ENCODE measurements at regions not wholly inside any gene's neighbourhood (a gene's known extent, or its start where the extent isn't known, plus 50 kb on each side); places are given as distances from the start of the nearest gene placed in this dataset.

DNA sequence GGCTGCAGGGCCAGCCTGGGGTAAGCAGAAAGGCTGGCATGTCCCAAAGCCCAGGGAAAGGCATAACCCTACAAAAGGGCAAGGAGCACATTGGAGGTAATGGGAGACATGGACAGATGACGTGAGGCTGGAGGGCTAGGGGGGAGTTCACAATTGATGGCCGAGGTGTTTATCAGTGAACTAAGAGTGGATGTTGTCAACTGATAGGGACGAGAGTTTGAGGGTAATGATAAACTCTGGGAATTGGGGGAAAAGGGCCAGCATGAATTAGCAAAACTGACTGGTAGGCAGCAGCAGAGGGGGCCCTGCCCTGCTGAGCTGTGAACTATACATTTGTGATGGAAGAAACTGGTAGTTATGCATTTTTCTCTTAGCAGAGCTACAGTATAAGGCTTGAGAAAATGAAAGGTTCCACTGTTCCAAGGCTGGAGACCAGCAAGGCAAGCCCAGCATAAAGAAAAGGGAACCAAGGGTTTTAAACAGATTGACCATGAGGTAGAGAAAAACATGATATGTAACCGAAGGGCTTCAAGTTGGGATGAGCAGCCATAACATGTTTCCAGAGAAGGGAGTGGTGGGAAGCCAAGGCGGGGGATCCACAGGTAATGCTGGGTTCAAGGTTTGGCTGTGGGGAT is 98.1 kb upstream of the MLN start:
- Histone ChIP-seq H2AFZ (ENCODE audit: low read length) (no peak overlapping the region), H3K27me3 (ENCODE audit: insufficient read depth, low read length) (0 out of 2 replicates have a peak, but pooled peaks cover 8% of the 10 kb centered on the region), H3K9me2 (ENCODE audit: low read depth, low read length) (no peaks in the 10 kb centered on the region), H4K20me1 (ENCODE audit: insufficient read depth, low read length) (no peaks in the 10 kb centered on the region), H3K27ac (ENCODE audit: low read depth, low read length, poor library complexity, severe bottlenecking) (no peak overlapping the region), H3K4me3 (ENCODE audit: low read depth, low read length, poor library complexity, severe bottlenecking) (no peak overlapping the region), H3K36me3 (ENCODE audit: insufficient read depth, low read length) (no peaks in the 10 kb centered on the region; the same call in 1 of the 2 replicates), H3K9ac (ENCODE audit: low read length) (no peak overlapping the region), H3K4me1 (ENCODE audit: insufficient read depth, low read length, severe bottlenecking) (no peaks in the 10 kb centered on the region), H3K4me2 (ENCODE audit: low read length) (no peak overlapping the region), H3K79me2 (ENCODE audit: insufficient read depth, low read length) (no peaks in the 10 kb centered on the region), H3F3A (ENCODE audit: insufficient read depth, low read length) (no peaks in the 10 kb centered on the region), H3K9me3 (ENCODE audit: low read length) (no peaks in the 10 kb centered on the region)
- TF ChIP-seq EZH2 (IDR thresholded peaks at IDR 0.05; ENCODE audit: borderline replicate concordance, low read length) = no peak
- TF ChIP-seq, protein P1, sequence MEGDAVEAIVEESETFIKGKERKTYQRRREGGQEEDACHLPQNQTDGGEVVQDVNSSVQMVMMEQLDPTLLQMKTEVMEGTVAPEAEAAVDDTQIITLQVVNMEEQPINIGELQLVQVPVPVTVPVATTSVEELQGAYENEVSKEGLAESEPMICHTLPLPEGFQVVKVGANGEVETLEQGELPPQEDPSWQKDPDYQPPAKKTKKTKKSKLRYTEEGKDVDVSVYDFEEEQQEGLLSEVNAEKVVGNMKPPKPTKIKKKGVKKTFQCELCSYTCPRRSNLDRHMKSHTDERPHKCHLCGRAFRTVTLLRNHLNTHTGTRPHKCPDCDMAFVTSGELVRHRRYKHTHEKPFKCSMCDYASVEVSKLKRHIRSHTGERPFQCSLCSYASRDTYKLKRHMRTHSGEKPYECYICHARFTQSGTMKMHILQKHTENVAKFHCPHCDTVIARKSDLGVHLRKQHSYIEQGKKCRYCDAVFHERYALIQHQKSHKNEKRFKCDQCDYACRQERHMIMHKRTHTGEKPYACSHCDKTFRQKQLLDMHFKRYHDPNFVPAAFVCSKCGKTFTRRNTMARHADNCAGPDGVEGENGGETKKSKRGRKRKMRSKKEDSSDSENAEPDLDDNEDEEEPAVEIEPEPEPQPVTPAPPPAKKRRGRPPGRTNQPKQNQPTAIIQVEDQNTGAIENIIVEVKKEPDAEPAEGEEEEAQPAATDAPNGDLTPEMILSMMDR (IDR thresholded peaks at IDR 0.05; ENCODE audit: low read length) = no peak

DNA sequence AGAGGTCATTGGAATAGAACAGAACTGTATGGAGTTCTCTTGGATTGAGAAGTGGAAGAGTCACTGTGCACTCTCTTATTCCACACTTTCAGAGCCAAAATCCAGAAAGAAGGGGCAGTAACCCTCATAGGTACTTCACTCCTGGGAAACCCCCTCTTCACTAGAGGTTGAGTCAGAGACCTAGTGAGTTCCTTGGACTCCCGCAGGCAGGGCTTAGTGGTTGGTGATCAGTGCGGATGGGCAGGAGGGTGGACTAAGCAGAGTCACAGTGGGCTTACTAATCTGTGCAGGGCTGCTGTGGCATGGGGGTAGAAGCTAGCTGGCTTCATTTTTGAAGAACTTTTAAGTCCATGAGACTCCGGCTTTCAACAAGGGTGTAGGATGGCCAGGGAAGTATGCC is 95.0 kb upstream of the MLN start:
- no peaks in the 10 kb centered on the region for H3K4me1 ChIP-seq (ENCODE audit: insufficient read depth, low read length, severe bottlenecking)
- no peaks in the 10 kb centered on the region; the same call in 1 of the 2 replicates for H3K36me3 ChIP-seq (ENCODE audit: insufficient read depth, low read length)
- no peak overlapping the region for H2AFZ ChIP-seq (ENCODE audit: low read length)
- H3K27ac ChIP-seq (ENCODE audit: low read depth, low read length, poor library complexity, severe bottlenecking) = no peak overlapping the region
- H3K4me2 ChIP-seq (ENCODE audit: low read length) = no peak overlapping the region
- H3K4me3 ChIP-seq (ENCODE audit: low read depth, low read length, poor library complexity, severe bottlenecking) = no peak overlapping the region
- no peaks in the 10 kb centered on the region for H3F3A ChIP-seq (ENCODE audit: insufficient read depth, low read length)
- H3K9ac ChIP-seq (ENCODE audit: low read length) = no peak overlapping the region
- no peaks in the 10 kb centered on the region for H3K9me2 ChIP-seq (ENCODE audit: low read depth, low read length)
- H3K9me3 ChIP-seq (ENCODE audit: low read length) = no peaks in the 10 kb centered on the region
- H4K20me1 ChIP-seq (ENCODE audit: insufficient read depth, low read length) = no peaks in the 10 kb centered on the region
- H3K27me3 ChIP-seq (ENCODE audit: insufficient read depth, low read length) = peaks cover 3% of the 10 kb centered on the region; the same call in 1 of the 2 replicates
- TF ChIP-seq, protein P1 (IDR thresholded peaks at IDR 0.05; ENCODE audit: low read length) = no peak
- TF ChIP-seq EZH2 (IDR thresholded peaks at IDR 0.05; ENCODE audit: borderline replicate concordance, low read length) = no peak
- H3K79me2 ChIP-seq (ENCODE audit: insufficient read depth, low read length) = no peaks in the 10 kb centered on the region

DNA sequence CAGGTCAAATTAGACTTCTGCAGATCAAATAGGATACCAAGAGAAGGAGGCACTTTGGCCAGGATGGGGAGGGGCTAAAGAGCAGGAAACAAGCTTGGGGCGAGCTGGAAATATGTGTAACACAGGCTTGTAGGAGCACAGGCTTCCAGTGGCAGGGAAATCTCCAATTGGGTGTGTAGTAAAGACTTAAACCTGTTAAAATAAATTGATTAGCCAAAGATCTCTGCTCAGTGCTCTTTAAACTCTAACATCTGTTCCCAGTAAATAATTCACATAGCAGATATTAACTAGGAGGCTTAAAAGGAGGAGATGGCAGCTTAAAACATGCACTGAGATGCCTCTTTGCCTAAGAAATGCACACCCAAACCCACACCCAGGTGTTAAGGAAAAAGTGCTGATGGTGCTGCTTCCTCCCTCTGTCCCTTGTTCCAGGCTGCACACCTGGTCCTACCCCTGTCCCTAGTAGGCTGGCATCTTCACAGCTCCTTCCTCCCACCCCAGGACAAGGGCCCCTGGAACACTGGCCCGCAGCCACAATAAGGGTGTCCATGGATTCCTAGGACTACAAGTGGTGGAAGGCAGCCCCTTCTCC is 93.5 kb upstream of the MLN start:
- H3K9ac ChIP-seq (ENCODE audit: low read length) = no peak overlapping the region
- H3K27me3 ChIP-seq (ENCODE audit: insufficient read depth, low read length) = peaks cover 3% of the 10 kb centered on the region; the same call in 1 of the 2 replicates
- H4K20me1 ChIP-seq (ENCODE audit: insufficient read depth, low read length) = no peaks in the 10 kb centered on the region
- no peaks in the 10 kb centered on the region for H3K79me2 ChIP-seq (ENCODE audit: insufficient read depth, low read length)
- H3K4me2 ChIP-seq (ENCODE audit: low read length) = no peak overlapping the region
- H2AFZ ChIP-seq (ENCODE audit: low read length) = no peak overlapping the region
- no peak overlapping the region for H3K4me3 ChIP-seq (ENCODE audit: low read depth, low read length, poor library complexity, severe bottlenecking)
- no peaks in the 10 kb centered on the region for H3K4me1 ChIP-seq (ENCODE audit: insufficient read depth, low read length, severe bottlenecking)
- TF ChIP-seq, protein P1 (IDR thresholded peaks at IDR 0.05; ENCODE audit: low read length) = no peak
- no peak for TF ChIP-seq EZH2 (IDR thresholded peaks at IDR 0.05; ENCODE audit: borderline replicate concordance, low read length)
- no peaks in the 10 kb centered on the region; the same call in 1 of the 2 replicates for H3K36me3 ChIP-seq (ENCODE audit: insufficient read depth, low read length)
- H3K9me3 ChIP-seq (ENCODE audit: low read length) = no peaks in the 10 kb centered on the region
- no peaks in the 10 kb centered on the region for H3F3A ChIP-seq (ENCODE audit: insufficient read depth, low read length)
- H3K27ac ChIP-seq (ENCODE audit: low read depth, low read length, poor library complexity, severe bottlenecking) = no peak overlapping the region
- H3K9me2 ChIP-seq (ENCODE audit: low read depth, low read length) = no peaks in the 10 kb centered on the region

Data from OCI-LY1 (cell line).